RWPE2 (cell line): ENCODE measurements at regions not wholly inside any gene's neighbourhood (a gene's known extent, or its start where the extent isn't known, plus 50 kb on each side); places are given as distances from the start of the nearest gene placed in this dataset.
A peak's percentile ranks its signal among the peaks of the same experiment; 100 is the strongest.
"Not testable (repeated sequence)": the region's sequence is repeated elsewhere in the genome, so short reads cannot be mapped to it uniquely, and the experiment has no call there.

Experiments used
- ATAC-seq: fragments of 200-7000 bp; cut with Tn5 transposase; 3 replicates; pipeline ENCODE4 v1.9.1; 2021; ENCODE audit warnings: low read depth
- DNase-seq: peaks from one replicate; pipeline ENCODE4 v3.0.0-alpha.2; 2020; ENCODE audit warnings: low spot score
- H3K27ac ChIP-seq: fragments of 450-650 bp; 2 replicates; pipeline ENCODE4 v1.5.1; 2017; ENCODE audit warnings: mild to moderate bottlenecking; ENCODE audit not compliant: poor library complexity, severe bottlenecking
- H3K27me3 ChIP-seq: fragments of 250-450 bp; sonication (Bioruptor Pico); 2 replicates; pipeline ENCODE4 v1.5.1; 2021; ENCODE audit warnings: mild to moderate bottlenecking, moderate library complexity; ENCODE audit not compliant: insufficient read depth, poor library complexity, severe bottlenecking
- H3K36me3 ChIP-seq: fragments of 250-450 bp; sonication (Bioruptor Pico); 2 replicates; pipeline ENCODE4 v1.5.1; 2020; ENCODE audit warnings: low read depth, mild to moderate bottlenecking, moderate library complexity
- H3K4me1 ChIP-seq: fragments of 250-450 bp; sonication (Bioruptor Pico); 2 replicates; pipeline ENCODE4 v1.5.1; 2021; ENCODE audit warnings: mild to moderate bottlenecking, moderate library complexity; ENCODE audit not compliant: insufficient read depth, poor library complexity, severe bottlenecking
- H3K4me3 ChIP-seq: fragments of 250-450 bp; sonication (Bioruptor Pico); 2 replicates; pipeline ENCODE4 v1.5.1; 2021; ENCODE audit warnings: mild to moderate bottlenecking, moderate library complexity; ENCODE audit not compliant: severe bottlenecking
- H3K9me3 ChIP-seq: fragments of 250-450 bp; sonication (Bioruptor Pico); 2 replicates; pipeline ENCODE4 v1.5.1; 2021; ENCODE audit warnings: mild to moderate bottlenecking, moderate library complexity; ENCODE audit not compliant: severe bottlenecking
- CTCF ChIP-seq: fragments of 450-650 bp; IDR thresholded peaks from one replicate; pipeline ENCODE4 v1.5.1; 2017; ENCODE audit warnings: mild to moderate bottlenecking, moderate library complexity; ENCODE audit not compliant: poor library complexity, severe bottlenecking

- H3K27ac ChIP-seq, result no peak overlapping the region
- no peaks in the 10 kb centered on the region for H3K9me3 ChIP-seq
- peaks cover 3% of the 10 kb centered on the region for H3K27me3 ChIP-seq
- no peak overlapping the region for H3K4me3 ChIP-seq
- no peaks in the 10 kb centered on the region for H3K36me3 ChIP-seq
- DNase-seq (no peak), ATAC-seq (no peak)
- TF ChIP-seq CTCF, result no peak
- no peaks in the 10 kb centered on the region for H3K4me1 ChIP-seq
Observed at GRCh38 chr10:55746002-55746401, 615.1 kb downstream of the ZWINT start.

GRCh38 chr10:55742487-55742886 is 618.6 kb downstream of the ZWINT start:
- DNase-seq (no peak), ATAC-seq (no peak)
- Histone ChIP-seq H3K9me3 (no peaks in the 10 kb centered on the region), H3K27me3 (no peaks in the 10 kb centered on the region), H3K27ac (no peak overlapping the region), H3K4me3 (no peak overlapping the region), H3K36me3 (no peaks in the 10 kb centered on the region), H3K4me1 (no peaks in the 10 kb centered on the region)
- no peak for TF ChIP-seq CTCF

- H3K36me3 ChIP-seq, DNase-seq, H3K4me1 ChIP-seq, H3K27me3 ChIP-seq, H3K27ac ChIP-seq, H3K4me3 ChIP-seq, H3K9me3 ChIP-seq: not testable (repeated sequence)
- TF ChIP-seq CTCF, result peak; percentile 70
- peak; percentile 29; the same call in 1 of the 3 replicates for ATAC-seq
Observed at GRCh38 chr10:55740767-55741166, 620.3 kb downstream of the ZWINT start.

- no peaks in the 10 kb centered on the region for H3K36me3 ChIP-seq
- no peak for DNase-seq
- H3K27me3 ChIP-seq, result no peaks in the 10 kb centered on the region
- no peak overlapping the region for H3K4me3 ChIP-seq
- TF ChIP-seq CTCF, result no peak
- no peak overlapping the region for H3K27ac ChIP-seq
- H3K9me3 ChIP-seq, result no peaks in the 10 kb centered on the region
- no peak for ATAC-seq
- H3K4me1 ChIP-seq, result no peaks in the 10 kb centered on the region
Observed at GRCh38 chr10:55740110-55740509, 620.9 kb downstream of the ZWINT start.

GRCh38 chr10:55734112-55734511 is 626.9 kb downstream of the ZWINT start:
- ATAC-seq, result no peak
- Histone ChIP-seq H3K27me3 (no peaks in the 10 kb centered on the region), H3K36me3 (no peaks in the 10 kb centered on the region), H3K4me3 (no peak overlapping the region), H3K4me1 (no peaks in the 10 kb centered on the region), H3K9me3 (no peaks in the 10 kb centered on the region), H3K27ac (no peak overlapping the region)
- DNase-seq, result no peak
- no peak for TF ChIP-seq CTCF
